Vagina (tissue), 2 donors: ENCODE measurements at regions not wholly inside any gene's neighbourhood (a gene's known extent, or its start where the extent isn't known, plus 50 kb on each side); places are given as distances from the start of the nearest gene placed in this dataset.

Source experiments
- DNase-seq, 2 donors: peaks; one replicate each; pipeline ENCODE4 v3.0.0-alpha.2; 2017; ENCODE audit errors: extremely low spot score in 2 of 2
- H3K27ac ChIP-seq: fragments of 200-600 bp; sonication (generic); one replicate; pipeline ENCODE4 v1.5.1; 2019
- H3K27me3 ChIP-seq: fragments of 200-600 bp; sonication (generic); one replicate; pipeline ENCODE4 v1.5.1; 2019
- H3K36me3 ChIP-seq, 2 donors: fragments of 200-600 bp; sonication (generic); one replicate each; pipeline ENCODE4 v1.5.1; 2017 to 2019
- H3K4me1 ChIP-seq: fragments of 200-600 bp; sonication (generic); one replicate; pipeline ENCODE4 v1.5.1; 2019
- H3K4me3 ChIP-seq, 2 donors: fragments of 200-600 bp; sonication (generic); 1 replicate in 1 of 2; 2 replicates in 1 of 2; pipeline ENCODE4 v1.5.1; 2016 to 2019
- H3K9me3 ChIP-seq: fragments of 200-600 bp; sonication (generic); one replicate; pipeline ENCODE4 v1.5.1; 2019
- POLR2A ChIP-seq, 2 donors: fragments of 450-650 bp; IDR thresholded peaks; one replicate each; pipeline ENCODE4 v1.6.1; 2017; ENCODE audit warnings: antibody characterized with exemption in 2 of 2, mild to moderate bottlenecking in 2 of 2, moderate library complexity in 2 of 2
- POLR2AphosphoS5 ChIP-seq, 2 donors: sonication (generic); formaldehyde crosslinking; IDR thresholded peaks; one replicate each; pipeline ENCODE4 v1.9.0; 2017; ENCODE audit warnings: antibody characterized with exemption in 2 of 2, mild to moderate bottlenecking in 2 of 2, low read depth in 1 of 2; ENCODE audit not compliant: insufficient read depth in 1 of 2
- intact Hi-C: fragments of 100-400 bp; cut with DNase I; formaldehyde crosslinking; loops from one replicate; pipeline ENCODE4 v1.15.1; 2023
- TF ChIP-seq, protein P1 (sequence below), 3 experiments: fragments of 450-650 bp in 2 of 3; fragments of 200-600 bp in 1 of 3; sonication (generic) in 1 of 3; IDR thresholded peaks; one replicate each; pipeline ENCODE4 v1.5.1; 2017 to 2019; ENCODE audit warnings: antibody characterized with exemption in 3 of 3, mild to moderate bottlenecking in 2 of 3, moderate library complexity in 2 of 3

DNA sequence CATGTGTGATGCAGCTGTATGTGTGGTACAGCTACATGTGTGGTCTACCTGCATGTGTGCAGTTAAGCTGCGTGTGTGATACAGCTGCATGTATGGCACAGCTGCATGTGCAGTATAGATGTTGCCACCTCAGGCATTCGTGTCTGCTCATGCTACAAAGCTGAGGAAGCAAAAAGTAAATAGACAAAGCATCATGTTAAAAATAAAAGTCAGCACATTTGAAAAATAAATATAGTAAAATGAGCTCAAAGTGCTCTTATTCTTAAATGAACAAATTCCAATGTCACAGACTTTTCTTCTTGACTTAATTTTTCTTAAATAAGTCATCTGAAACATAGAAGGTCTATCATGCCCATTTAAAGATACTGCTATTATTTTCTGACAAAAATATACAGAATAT is 519.3 kb upstream of the SOX11 start:
- no peaks in the 10 kb centered on the region for H3K36me3 ChIP-seq
- no peaks in the 10 kb centered on the region for H3K27me3 ChIP-seq
- no peaks in the 10 kb centered on the region for H3K4me1 ChIP-seq
- intact Hi-C loops: no loop called here
- TF ChIP-seq POLR2A (IDR thresholded peaks at IDR 0.05) (no peak), POLR2AphosphoS5 (IDR thresholded peaks at IDR 0.05; ENCODE audit: insufficient read depth in 1 of 2, low read depth in 1 of 2) (no peak)
- TF ChIP-seq, protein P1, sequence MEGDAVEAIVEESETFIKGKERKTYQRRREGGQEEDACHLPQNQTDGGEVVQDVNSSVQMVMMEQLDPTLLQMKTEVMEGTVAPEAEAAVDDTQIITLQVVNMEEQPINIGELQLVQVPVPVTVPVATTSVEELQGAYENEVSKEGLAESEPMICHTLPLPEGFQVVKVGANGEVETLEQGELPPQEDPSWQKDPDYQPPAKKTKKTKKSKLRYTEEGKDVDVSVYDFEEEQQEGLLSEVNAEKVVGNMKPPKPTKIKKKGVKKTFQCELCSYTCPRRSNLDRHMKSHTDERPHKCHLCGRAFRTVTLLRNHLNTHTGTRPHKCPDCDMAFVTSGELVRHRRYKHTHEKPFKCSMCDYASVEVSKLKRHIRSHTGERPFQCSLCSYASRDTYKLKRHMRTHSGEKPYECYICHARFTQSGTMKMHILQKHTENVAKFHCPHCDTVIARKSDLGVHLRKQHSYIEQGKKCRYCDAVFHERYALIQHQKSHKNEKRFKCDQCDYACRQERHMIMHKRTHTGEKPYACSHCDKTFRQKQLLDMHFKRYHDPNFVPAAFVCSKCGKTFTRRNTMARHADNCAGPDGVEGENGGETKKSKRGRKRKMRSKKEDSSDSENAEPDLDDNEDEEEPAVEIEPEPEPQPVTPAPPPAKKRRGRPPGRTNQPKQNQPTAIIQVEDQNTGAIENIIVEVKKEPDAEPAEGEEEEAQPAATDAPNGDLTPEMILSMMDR (IDR thresholded peaks at IDR 0.05): no peak
- DNase-seq: no peak
- no peak overlapping the region for H3K4me3 ChIP-seq
- no peak overlapping the region for H3K27ac ChIP-seq
- H3K9me3 ChIP-seq: no peaks in the 10 kb centered on the region

DNA sequence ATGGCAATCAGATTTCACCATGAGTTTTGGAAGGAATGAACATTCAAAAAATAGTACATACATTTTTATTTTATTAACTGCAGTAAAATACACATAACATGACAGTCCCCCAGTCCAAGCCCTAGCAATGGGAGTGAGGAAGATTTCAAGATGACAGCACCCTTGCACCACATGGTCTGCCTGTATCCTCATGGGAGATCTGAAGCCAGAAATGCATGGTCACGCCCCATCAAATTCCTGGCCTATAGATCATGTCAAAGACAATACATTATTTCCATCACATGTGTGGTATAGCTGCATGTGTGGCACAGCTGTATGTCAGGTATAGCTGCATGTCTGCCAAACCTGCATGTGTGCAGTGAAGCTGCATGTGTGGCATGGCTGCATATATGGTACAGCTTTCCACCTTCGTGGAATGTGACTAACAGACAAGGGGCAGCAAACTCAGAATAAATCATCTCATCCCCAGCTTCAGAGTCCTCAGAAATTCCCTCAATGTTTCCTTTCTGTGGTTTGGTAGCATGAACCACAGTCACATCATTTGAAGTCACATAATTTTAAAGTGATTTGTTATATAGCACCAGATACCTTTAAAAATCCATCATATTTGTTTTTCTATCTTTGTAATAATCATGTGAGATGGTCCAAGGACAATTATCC is 518.2 kb upstream of the SOX11 start:
- Histone ChIP-seq H3K4me3 (no peak overlapping the region), H3K27ac (no peak overlapping the region), H3K4me1 (no peaks in the 10 kb centered on the region), H3K36me3 (no peaks in the 10 kb centered on the region), H3K9me3 (no peaks in the 10 kb centered on the region), H3K27me3 (no peaks in the 10 kb centered on the region)
- intact Hi-C loops: no loop called here
- TF ChIP-seq POLR2AphosphoS5 (IDR thresholded peaks at IDR 0.05; ENCODE audit: insufficient read depth in 1 of 2, low read depth in 1 of 2): no peak
- TF ChIP-seq POLR2A (IDR thresholded peaks at IDR 0.05): no peak
- TF ChIP-seq, protein P1 (IDR thresholded peaks at IDR 0.05): no peak
- no peak for DNase-seq

GRCh38 chr2:5175231-5175630 is 517.0 kb upstream of the SOX11 start:
- TF ChIP-seq, protein P1 (IDR thresholded peaks at IDR 0.05): no peak
- TF ChIP-seq POLR2A (IDR thresholded peaks at IDR 0.05) (no peak), POLR2AphosphoS5 (IDR thresholded peaks at IDR 0.05; ENCODE audit: insufficient read depth in 1 of 2, low read depth in 1 of 2) (no peak)
- no peaks in the 10 kb centered on the region for H3K36me3 ChIP-seq
- no peak overlapping the region for H3K4me3 ChIP-seq
- no peaks in the 10 kb centered on the region for H3K27me3 ChIP-seq
- DNase-seq: no peak
- intact Hi-C loops: no loop called here
- H3K27ac ChIP-seq: no peak overlapping the region
- no peaks in the 10 kb centered on the region for H3K9me3 ChIP-seq
- H3K4me1 ChIP-seq: no peaks in the 10 kb centered on the region

DNA sequence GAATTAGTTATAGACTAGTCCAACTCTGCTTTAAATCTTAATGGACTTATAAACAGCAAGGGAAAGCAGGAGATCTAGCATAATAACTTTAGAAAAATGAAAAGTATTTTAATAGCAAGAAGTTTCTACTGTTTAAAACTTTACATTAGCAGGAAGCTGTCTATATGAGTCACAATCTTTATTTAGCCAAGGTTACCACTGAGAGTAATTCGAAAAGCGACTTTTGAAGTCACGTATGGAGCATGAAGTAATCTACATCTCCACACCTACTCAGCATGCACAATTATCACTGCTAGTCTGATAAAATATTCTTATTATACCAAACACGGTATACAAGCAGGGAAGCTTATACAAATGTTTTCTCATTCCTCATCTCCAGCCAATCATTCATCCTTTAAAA is 515.4 kb upstream of the SOX11 start:
- intact Hi-C loops: no loop called here
- TF ChIP-seq, protein P1 (IDR thresholded peaks at IDR 0.05): no peak
- TF ChIP-seq POLR2AphosphoS5 (IDR thresholded peaks at IDR 0.05; ENCODE audit: insufficient read depth in 1 of 2, low read depth in 1 of 2) (no peak), POLR2A (IDR thresholded peaks at IDR 0.05) (no peak)

GRCh38 chr2:5183031-5183430 is 509.2 kb upstream of the SOX11 start:
- intact Hi-C loops: no loop called here
- no peak for DNase-seq
- no peaks in the 10 kb centered on the region for H3K9me3 ChIP-seq
- no peak overlapping the region for H3K4me3 ChIP-seq
- no peaks in the 10 kb centered on the region for H3K36me3 ChIP-seq
- no peaks in the 10 kb centered on the region for H3K27me3 ChIP-seq
- no peaks in the 10 kb centered on the region for H3K4me1 ChIP-seq
- no peak overlapping the region for H3K27ac ChIP-seq
- TF ChIP-seq POLR2AphosphoS5 (IDR thresholded peaks at IDR 0.05; ENCODE audit: insufficient read depth in 1 of 2, low read depth in 1 of 2): no peak
- no peak for TF ChIP-seq POLR2A (IDR thresholded peaks at IDR 0.05)
- TF ChIP-seq, protein P1 (IDR thresholded peaks at IDR 0.05): no peak

More for the DNA sequence above, 515.4 kb upstream of the SOX11 start:
- Histone ChIP-seq H3K4me1 (no peaks in the 10 kb centered on the region), H3K27me3 (no peaks in the 10 kb centered on the region), H3K27ac (no peak overlapping the region), H3K9me3 (no peaks in the 10 kb centered on the region), H3K4me3 (no peak overlapping the region), H3K36me3 (no peaks in the 10 kb centered on the region)
- no peak for DNase-seq
